ENCODE measurements at regions not wholly inside any gene's neighbourhood (a gene's known extent, or its start where the extent isn't known, plus 50 kb on each side); places are given as distances from the start of the nearest gene placed in this dataset.
A peak's percentile ranks its signal among the peaks of the same experiment; 100 is the strongest.
"Not testable (repeated sequence)": the region's sequence is repeated elsewhere in the genome, so short reads cannot be mapped to it uniquely, and the experiment has no call there.

- intact Hi-C loops (cut with DNase I), result no loop called here
Measured at GRCh38 chr5:17810734-17811133, 176.5 kb downstream of the TAF11L14 start.

GRCh38 chr5:17813214-17813613 is 179.0 kb downstream of the TAF11L14 start:
- intact Hi-C loops (cut with DNase I), result no loop called here
- no peak for DNase-seq

More at GRCh38 chr5:17810734-17811133, 176.5 kb downstream of the TAF11L14 start:
- no peak for DNase-seq

- DNase-seq, result no peak
- intact Hi-C loops (cut with DNase I), result no loop called here
Measured at GRCh38 chr5:17816505-17816904, 182.2 kb downstream of the TAF11L14 start.

GRCh38 chr5:17816944-17817343 is 182.7 kb downstream of the TAF11L14 start:
- intact Hi-C loops (cut with DNase I), result no loop called here
- no peak for DNase-seq

GRCh38 chr5:17817990-17818389 is 183.7 kb downstream of the TAF11L14 start:
- intact Hi-C loops (cut with DNase I), result no loop called here
- DNase-seq, result no peak

GRCh38 chr5:17819783-17820182 is 185.5 kb downstream of the TAF11L14 start:
- no peak for DNase-seq
- intact Hi-C loops (cut with DNase I), result no loop called here

GRCh38 chr5:17828681-17829080 is 194.4 kb downstream of the TAF11L14 start:
- no peak for DNase-seq
- intact Hi-C loops (cut with DNase I), result no loop called here

GRCh38 chr5:17829456-17829855 is 195.2 kb downstream of the TAF11L14 start:
- DNase-seq, result no peak
- intact Hi-C loops (cut with DNase I), result no loop called here

GRCh38 chr5:17831279-17831678 is 197.0 kb downstream of the TAF11L14 start:
- DNase-seq, result peak in 12 of 42 donors; percentile 2 to 44 (median 12)
- intact Hi-C loops (cut with DNase I), result no loop called here

GRCh38 chr5:17832949-17833745 is 198.9 kb downstream of the TAF11L14 start:
- DNase-seq, result no peak
- intact Hi-C loops (cut with DNase I), result no loop called here

- no peak for DNase-seq
- intact Hi-C loops (cut with DNase I), result no loop called here
Measured at GRCh38 chr5:17837757-17838156, 203.5 kb downstream of the TAF11L14 start.

GRCh38 chr5:17838469-17838868 is 204.2 kb downstream of the TAF11L14 start:
- intact Hi-C loops (cut with DNase I), result no loop called here

GRCh38 chr5:17839848-17840247 is 205.6 kb downstream of the TAF11L14 start:
- no peak for DNase-seq
- intact Hi-C loops (cut with DNase I), result no loop called here

More at GRCh38 chr5:17838469-17838868, 204.2 kb downstream of the TAF11L14 start:
- no peak for DNase-seq

GRCh38 chr5:17846496-17846895 is 212.2 kb downstream of the TAF11L14 start:
- no peak for DNase-seq
- intact Hi-C loops (cut with DNase I), result no loop called here

GRCh38 chr5:17847286-17847685 is 213.0 kb downstream of the TAF11L14 start:
- intact Hi-C loops (cut with DNase I), result no loop called here
- no peak for DNase-seq

GRCh38 chr5:17852111-17852510 is 217.9 kb downstream of the TAF11L14 start:
- intact Hi-C loops (cut with DNase I), result no loop called here
- DNase-seq, result no peak

GRCh38 chr5:17852740-17853139 is 218.5 kb downstream of the TAF11L14 start:
- intact Hi-C loops (cut with DNase I), result no loop called here

GRCh38 chr5:17854901-17855300 is 220.6 kb downstream of the TAF11L14 start:
- intact Hi-C loops (cut with DNase I), result no loop called here
- DNase-seq, result no peak

More at GRCh38 chr5:17852740-17853139, 218.5 kb downstream of the TAF11L14 start:
- no peak for DNase-seq

- peak in 1 of 42 donors; percentile 20 for DNase-seq
- intact Hi-C loops (cut with DNase I), result no loop called here
Measured at GRCh38 chr5:17860660-17861315, 226.5 kb downstream of the TAF11L14 start.

- intact Hi-C loops (cut with DNase I); DNase-seq: not testable (repeated sequence)
Measured at GRCh38 chr5:17864903-17865302, 230.6 kb downstream of the TAF11L14 start.

GRCh38 chr5:17865966-17866365 is 231.7 kb downstream of the TAF11L14 start:
- DNase-seq; intact Hi-C loops (cut with DNase I): not testable (repeated sequence)

Measured in head of caudate nucleus (tissue), 42 donors.